GM21737 (cell line): ENCODE measurements at regions not wholly inside any gene's neighbourhood (a gene's known extent, or its start where the extent isn't known, plus 50 kb on each side); places are given as distances from the start of the nearest gene placed in this dataset.
"Not testable (repeated sequence)": the region's sequence is repeated elsewhere in the genome, so short reads cannot be mapped to it uniquely, and the experiment has no call there.

Source experiments
- ATAC-seq: cut with Tn5 transposase; IDR thresholded peaks from one replicate; pipeline ENCODE4 v1.9.1; 2021; ENCODE audit warnings: mild to moderate bottlenecking, moderate library complexity; ENCODE audit not compliant: unreplicated experiment

DNA sequence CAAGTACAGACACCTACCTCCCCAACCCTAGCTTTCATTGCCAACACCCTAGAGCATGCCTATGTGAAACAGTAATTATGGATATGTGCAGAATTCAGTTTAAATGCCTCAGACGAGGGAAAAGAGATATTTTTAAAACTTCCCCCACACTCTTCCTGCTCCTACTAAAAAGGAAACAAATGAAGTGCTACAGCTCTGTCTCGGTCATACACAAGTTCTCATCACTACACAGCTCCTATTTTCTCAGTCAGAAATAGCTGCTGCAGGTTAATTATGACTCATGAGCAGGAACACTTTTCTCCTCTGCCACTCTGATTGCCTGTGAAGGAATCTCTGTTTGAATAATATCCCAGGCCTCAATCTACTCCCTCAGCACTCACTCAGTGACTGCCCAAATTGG, 703.6 kb upstream of the FLRT2 start:
- ATAC-seq = no peak

- no peak for ATAC-seq
Measured at GRCh38 chr14:84850595-84850994, 679.3 kb upstream of the FLRT2 start.

- ATAC-seq = no peak
Measured at GRCh38 chr14:84856751-84857534, 673.0 kb upstream of the FLRT2 start.

DNA sequence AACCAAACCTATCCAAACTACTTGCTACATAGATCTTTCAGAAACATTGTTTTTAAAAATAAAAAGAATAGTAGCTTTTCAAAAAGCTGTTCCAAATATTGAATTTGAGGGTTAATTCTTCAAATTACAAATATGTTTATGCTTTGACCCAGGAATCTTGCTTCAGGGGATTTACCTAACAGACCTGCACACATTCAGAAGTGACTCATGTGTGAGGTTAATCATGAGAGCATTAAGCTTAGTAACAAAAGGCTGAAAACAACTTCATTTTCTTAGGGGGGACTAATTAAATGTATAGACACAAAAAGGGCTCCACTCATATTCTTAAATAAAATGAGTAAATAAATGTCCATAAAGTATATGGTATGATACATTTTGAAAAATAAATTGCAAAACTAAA, 672.4 kb upstream of the FLRT2 start:
- ATAC-seq = no peak

DNA sequence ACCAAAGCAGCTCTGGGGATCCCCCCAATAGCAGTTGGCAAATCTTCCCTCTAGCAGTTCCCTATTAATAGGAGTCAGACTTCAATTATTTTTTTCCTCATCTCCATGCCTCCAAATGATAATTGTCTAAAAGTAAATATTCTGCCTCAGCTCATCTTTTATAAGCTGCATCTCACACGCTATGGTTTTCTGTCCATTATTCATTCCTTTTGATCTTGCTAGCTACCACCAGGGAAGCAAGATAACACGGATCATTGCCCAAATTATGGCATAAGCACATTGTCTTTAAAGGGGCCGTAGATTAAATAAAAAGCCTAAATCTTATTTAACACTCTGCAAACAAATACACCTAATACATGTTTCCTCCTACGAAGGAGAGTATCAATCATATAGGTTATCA, 670.8 kb upstream of the FLRT2 start:
- no peak for ATAC-seq

DNA sequence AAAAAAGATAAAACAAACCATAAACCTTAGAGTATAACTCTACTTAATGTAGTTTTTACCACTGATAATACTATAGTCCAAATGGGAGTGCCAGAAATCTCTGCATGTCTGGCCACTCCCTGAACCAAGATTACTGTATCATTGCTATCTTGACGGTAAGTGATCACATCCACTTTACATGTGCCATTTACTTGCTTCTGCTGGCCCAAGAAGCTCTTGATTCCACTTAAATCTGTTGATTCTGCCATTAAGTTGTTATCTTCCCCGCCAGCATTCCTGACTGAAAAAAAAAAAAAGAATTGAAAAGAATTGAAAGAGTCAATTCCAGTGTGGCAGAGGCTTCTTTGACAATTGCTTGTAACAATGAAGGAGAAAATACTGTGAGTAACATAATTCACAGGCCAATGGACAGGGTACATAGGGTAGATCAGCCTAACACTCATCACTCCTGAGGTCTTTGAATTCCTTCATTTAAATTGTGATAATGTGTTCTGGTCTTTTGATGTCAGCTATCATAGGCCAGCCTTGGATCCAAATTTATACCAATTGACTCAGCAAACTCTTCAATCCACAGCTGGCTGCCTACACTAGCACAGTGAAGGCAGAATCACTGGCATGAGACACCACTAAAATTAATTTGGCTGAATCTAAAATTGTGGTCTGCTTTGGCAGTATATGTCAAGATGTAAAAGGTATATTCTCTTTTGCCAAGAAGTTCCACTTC, 665.2 kb upstream of the FLRT2 start:
- ATAC-seq = no peak

DNA sequence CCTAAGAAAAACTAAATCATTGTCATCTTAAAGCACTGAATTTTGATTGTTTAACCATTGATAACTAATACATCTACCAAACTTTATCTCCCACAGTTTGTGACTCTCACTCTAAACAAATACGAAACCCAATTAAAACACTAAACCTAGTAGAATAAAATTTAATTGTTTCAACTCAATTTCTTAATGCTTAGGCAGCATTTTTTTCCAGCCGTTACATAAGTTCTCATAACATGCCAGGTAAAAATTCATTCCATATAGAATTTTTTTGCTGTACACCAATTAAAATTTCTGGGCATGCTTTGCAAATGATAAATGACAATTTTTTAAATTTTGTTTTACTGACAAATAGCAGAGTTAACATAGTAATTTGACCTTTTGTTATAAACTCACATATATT, 658.2 kb upstream of the FLRT2 start:
- no peak for ATAC-seq

- ATAC-seq = no peak
Measured at GRCh38 chr14:84874436-84874835, 655.5 kb upstream of the FLRT2 start.

DNA sequence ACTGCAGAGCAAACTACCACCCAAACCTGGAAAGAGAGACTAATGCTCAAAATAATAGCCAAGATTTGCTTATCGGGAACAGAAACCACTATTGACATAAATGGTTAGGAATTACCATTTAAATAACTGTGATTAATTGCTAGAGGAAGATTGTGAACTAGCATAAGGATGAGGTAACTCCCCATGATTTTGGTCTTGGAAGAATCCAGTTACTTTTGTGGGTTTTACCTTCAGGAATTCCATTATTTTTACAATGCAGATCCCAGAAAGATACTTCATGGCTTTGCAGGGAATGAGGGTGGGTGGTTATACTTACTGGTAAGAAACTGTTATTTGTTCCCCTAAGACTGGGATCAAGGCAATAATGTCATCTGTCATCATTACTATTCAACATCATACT, 652.9 kb upstream of the FLRT2 start:
- ATAC-seq = no peak

GRCh38 chr14:84882830-84883229, 647.1 kb upstream of the FLRT2 start:
- no peak for ATAC-seq

DNA sequence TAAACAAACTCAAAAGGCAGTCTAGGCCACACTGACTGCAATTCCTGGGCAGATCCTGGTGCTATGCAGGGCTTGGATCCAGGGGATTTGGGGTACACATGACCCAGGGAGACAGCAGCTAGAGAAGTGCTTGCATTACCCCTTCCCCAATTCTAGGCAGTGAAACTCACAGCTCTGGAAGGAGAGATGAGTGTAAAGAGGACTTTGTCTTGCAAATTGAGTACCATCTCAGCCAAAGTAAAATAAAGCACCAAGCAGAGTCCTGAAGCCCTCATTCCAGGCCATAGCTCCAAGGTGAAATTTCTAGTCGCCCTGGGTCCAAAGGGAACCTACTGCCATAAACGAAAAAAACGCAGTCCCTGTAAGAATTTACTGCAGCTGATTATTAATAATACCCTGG, 644.9 kb upstream of the FLRT2 start:
- ATAC-seq = no peak

DNA sequence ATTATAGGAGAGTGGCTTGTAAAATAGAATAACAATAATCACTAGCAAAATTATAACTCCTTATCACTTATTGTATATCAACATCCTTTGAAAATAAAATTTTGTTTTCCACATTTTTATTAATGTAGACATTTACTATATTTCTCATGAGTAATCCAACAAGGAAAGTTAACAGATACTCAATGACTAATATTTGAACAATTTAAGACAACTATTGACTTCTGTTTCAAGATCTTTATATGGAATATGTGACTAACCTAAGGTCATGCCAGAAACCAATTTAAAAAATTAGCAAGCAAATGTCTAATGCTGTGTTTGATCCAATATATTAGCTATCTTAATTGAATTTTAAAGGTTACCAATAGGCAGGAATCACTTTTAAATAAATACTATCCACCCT, 638.5 kb upstream of the FLRT2 start:
- no peak for ATAC-seq

DNA sequence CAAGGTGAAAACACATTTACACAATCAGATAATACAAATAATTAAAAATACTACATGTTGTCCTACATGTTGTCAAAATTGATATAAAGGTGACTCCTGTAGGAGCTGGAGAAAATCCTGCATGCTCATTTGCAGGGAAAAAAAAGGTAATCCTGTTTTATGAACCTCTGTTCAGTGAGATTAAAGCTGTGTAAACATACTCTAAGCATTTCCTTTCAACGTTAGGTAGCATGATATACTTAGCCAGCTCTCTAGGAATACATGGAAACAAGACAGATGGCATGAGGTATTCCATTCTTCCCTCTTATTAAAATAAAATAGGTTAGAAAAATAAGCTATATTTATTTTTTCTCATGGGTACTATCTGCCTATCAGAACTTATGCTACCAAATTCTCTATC, 635.7 kb upstream of the FLRT2 start:
- ATAC-seq = no peak

DNA sequence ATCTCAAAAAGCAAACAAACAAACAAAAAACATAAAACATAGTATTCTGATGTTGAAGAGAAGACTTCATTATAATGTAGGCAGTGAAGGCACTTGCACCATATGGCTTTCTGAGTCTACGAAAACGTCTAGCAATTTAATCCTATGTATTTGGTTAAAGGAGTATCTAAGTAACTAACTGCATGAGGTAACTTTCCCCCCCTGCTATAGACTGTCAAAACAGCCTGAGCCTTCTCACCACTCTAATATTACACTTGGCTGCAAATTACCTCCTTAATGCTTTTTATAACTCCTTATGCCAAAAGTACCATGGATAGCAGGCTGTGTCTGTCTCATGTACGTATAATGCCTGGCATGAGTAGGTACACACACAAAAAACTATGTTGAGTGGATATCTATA, 607.6 kb upstream of the FLRT2 start:
- no peak for ATAC-seq

- no peak for ATAC-seq
Measured at GRCh38 chr14:84926656-84927055, 603.3 kb upstream of the FLRT2 start.

GRCh38 chr14:84927096-84927827, 602.7 kb upstream of the FLRT2 start:
- ATAC-seq = no peak

DNA sequence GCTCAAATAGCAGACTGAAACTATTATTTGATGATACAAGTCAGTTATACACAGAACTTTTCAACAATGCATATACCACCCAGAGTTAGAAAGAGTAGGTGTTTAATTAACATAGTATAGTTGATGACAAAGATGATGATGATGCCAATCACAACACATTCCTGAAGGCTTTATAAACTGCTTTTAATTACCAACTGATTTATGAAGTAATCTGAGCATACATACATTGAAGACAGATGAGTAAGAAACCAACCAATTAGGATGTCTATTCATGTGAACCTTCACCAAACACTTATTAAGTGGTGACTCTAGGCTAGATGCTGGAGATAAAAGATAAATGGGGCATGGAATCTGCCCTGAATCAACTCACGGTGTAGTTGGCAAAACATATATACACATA, 600.9 kb upstream of the FLRT2 start:
- no peak for ATAC-seq

- ATAC-seq = no peak
Measured at GRCh38 chr14:84929834-84930233, 600.1 kb upstream of the FLRT2 start.

- no peak for ATAC-seq
Measured at GRCh38 chr14:84937016-84937415, 592.9 kb upstream of the FLRT2 start.

DNA sequence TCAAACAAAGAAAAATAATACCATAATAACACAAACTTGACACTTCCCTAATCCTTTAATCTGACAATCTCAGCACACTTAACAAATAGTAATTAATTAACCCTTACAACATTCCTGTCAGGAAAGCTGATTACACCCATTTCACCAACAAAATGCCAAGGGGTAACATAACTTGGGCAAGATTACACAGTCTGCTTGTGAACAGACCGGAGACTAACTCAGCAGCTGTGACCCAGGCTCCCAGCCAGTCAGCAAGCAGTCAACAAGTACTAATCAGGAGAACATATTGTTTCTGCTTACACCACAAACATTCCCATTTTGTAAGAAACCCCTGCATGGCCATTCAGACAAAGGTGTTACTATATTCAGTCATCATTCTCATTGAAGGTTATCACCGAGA, 592.5 kb upstream of the FLRT2 start:
- ATAC-seq = no peak

GRCh38 chr14:84944901-84945300, 585.0 kb upstream of the FLRT2 start:
- ATAC-seq = not testable (repeated sequence)
